Astrocyte of the spinal cord (primary cell): ENCODE measurements at regions not wholly inside any gene's neighbourhood (a gene's known extent, or its start where the extent isn't known, plus 50 kb on each side); places are given as distances from the start of the nearest gene placed in this dataset.

Experiments
- DNase-seq: peaks from one replicate; pipeline ENCODE4 v3.0.0; 2011; ENCODE audit warnings: low read depth, low spot score
- H3K4me3 ChIP-seq: 2 replicates; pipeline ENCODE4 v1.5.1; 2011; ENCODE audit warnings: low read depth, mild to moderate bottlenecking, low read length, moderate library complexity
- in situ Hi-C: cut with HindIII; loops from 2 replicates; pipeline ENCODE4 v1.10.0; 2017; ENCODE audit warnings: low sequenced_read_pairs
- TF ChIP-seq, protein P1 (sequence below): IDR thresholded peaks from 2 replicates; pipeline ENCODE4 v1.5.1; 2012; ENCODE audit warnings: low read depth, mild to moderate bottlenecking, low read length, inconsistent platforms

DNA sequence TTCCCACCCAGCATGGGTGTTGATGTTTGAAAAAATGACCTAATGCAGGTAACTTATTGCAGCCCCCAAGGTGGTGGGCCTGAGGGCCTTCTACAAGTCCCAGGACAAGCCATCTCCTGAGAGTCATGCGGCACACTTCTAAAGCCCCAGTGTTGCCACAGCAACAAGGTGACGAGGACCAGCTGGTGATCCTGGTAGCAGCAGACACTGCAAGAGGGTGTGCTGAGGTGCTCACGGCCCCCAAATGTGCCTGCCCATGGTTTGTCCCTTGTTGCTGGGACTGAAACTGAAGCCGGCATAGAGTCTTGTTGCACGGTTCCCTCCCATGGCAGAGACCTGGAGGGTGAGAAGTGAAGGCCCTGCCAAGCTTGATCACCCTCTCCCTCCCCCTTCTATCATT, 333.2 kb upstream of the MGMT start:
- DNase-seq = no peak
- no peak overlapping the region for H3K4me3 ChIP-seq
- TF ChIP-seq, protein P1, sequence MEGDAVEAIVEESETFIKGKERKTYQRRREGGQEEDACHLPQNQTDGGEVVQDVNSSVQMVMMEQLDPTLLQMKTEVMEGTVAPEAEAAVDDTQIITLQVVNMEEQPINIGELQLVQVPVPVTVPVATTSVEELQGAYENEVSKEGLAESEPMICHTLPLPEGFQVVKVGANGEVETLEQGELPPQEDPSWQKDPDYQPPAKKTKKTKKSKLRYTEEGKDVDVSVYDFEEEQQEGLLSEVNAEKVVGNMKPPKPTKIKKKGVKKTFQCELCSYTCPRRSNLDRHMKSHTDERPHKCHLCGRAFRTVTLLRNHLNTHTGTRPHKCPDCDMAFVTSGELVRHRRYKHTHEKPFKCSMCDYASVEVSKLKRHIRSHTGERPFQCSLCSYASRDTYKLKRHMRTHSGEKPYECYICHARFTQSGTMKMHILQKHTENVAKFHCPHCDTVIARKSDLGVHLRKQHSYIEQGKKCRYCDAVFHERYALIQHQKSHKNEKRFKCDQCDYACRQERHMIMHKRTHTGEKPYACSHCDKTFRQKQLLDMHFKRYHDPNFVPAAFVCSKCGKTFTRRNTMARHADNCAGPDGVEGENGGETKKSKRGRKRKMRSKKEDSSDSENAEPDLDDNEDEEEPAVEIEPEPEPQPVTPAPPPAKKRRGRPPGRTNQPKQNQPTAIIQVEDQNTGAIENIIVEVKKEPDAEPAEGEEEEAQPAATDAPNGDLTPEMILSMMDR = no peak
- in situ Hi-C loops = no loop called here

DNA sequence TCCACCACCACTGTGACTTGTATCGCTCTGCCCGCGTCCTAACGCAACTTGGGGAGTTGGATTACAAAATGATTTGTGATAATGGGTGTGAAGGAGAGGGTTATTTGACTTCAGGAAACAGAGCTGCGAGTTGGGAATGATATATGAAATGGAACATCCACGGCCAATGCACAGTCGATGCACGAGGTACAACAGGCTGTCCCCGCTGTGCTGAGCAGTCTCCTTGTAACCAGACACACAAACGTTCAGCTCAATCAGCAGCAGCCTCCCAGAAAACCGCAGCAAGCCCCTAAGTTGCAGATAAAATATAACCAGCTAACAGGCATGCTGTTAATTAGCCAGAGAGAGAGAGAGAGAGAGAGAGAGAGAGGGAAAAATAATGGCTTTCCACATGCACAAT, 332.7 kb upstream of the MGMT start:
- DNase-seq = no peak
- in situ Hi-C loops = no loop called here
- no peak overlapping the region for H3K4me3 ChIP-seq
- TF ChIP-seq, protein P1 = no peak

DNA sequence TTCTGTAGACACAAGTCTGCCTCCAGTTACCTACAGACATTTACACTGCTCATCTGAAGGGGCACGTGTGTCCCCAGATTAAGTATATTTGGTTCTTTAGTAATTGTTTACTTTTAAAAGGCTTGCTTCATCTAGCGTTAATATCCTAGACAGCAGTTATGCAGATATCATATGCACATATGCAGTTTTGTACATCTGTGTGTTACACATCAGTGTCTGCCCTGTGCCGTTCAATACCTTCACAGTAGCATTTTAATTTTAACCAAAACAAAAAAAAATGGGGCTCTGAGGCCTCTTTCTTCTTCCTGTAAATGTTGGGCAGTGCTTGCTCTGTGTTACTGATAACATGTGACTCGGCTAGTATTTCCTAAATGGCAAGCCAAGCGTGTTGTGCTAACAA, 331.4 kb upstream of the MGMT start:
- no peak for DNase-seq
- TF ChIP-seq, protein P1 = no peak
- no peak overlapping the region for H3K4me3 ChIP-seq
- in situ Hi-C loops = no loop called here

DNA sequence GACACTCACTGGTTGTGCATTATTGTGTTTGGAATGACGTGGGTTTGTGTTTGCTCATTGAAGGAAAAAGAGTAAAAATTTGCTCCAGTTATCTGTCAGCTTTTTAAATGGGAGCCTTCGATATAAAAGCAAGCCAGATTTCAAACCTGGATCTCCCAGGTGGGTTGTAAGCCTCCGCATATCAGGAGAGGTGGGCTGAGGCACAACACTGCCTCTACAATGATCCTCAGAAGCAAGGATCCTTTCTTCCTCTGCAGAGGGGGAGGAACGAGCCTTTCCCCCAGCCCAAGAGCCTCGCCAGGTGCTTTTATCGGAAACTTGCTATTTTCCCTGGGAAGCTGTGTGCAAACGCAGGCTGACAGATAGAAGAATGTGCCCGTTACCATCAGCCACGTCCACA, 331.0 kb upstream of the MGMT start:
- in situ Hi-C loops = no loop called here
- TF ChIP-seq, protein P1 = no peak
- DNase-seq = no peak
- H3K4me3 ChIP-seq = no peak overlapping the region

DNA sequence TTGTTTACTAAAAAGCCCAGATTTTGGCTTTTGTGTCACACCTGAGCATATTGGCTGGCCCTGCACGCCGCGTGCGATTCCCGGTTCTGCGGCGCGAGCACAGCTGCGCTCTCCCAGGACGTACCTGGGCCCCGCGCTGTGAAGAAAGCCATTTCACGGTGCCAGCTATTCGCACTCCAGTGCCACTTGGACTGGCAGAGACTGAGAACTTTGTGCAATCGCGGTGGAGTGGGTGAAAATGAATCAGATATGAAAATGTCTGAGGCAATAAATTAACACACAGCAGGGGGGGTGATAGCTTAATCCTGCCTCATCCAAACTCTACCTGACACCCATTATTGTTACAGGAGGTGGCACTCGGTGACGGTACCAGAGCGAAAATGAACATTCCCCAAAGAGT, 330.1 kb upstream of the MGMT start:
- no peak for DNase-seq
- in situ Hi-C loops = no loop called here
- no peak overlapping the region for H3K4me3 ChIP-seq
- TF ChIP-seq, protein P1 = no peak

DNA sequence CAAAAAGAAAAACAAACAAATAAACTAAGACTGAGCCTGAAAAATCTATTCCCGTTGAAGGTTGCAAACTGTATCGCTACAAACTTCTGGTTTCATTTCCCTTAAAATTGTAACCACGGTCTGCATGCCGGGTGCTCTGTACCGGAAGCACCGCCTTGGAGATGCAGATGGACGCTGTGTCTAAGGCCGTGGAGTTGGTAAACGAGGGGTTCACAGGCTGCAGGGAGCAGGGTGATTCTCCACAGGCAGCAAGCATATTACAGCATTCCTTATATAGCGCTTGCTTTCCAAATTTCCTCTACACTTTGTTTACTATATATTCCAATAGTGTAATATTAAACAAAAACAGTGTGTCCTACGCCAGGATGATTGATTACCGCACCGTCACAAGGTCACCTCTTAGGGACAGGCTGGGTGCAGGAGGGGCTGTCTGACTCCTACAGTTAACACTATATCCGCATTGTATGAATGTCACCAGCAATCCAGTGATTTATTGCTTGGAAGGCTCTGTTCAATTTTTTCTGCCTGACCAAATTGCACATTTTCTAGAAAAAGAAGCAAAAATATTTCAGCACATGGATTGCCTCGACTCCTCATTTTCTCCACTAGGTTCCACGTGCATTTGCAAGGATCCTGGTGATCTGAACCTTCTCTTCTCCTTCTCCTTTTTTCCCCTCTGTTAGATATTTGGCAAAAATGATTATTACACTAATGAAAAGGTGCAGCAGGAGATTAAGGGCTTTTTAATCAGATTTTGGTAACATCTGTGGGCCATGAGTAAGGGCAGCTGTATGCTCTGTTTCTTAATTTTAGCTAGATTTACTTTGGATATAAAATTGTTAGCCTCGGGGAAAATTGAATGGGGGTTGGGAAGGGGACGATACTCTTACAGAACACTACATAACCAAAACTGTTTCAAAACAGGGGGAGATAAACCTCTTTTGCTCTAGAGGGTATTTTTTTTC, 325.8 kb upstream of the MGMT start:
- no peak for DNase-seq
- in situ Hi-C loops = no loop called here
- TF ChIP-seq, protein P1 = no peak
- H3K4me3 ChIP-seq = no peak overlapping the region
